Hepatic stellate cell (primary cell): ENCODE measurements at regions not wholly inside any gene's neighbourhood (a gene's known extent, or its start where the extent isn't known, plus 50 kb on each side); places are given as distances from the start of the nearest gene placed in this dataset.

Source experiments
- DNase-seq: peaks from one replicate; pipeline ENCODE4 v3.0.0; 2011; ENCODE audit warnings: low spot score

DNA sequence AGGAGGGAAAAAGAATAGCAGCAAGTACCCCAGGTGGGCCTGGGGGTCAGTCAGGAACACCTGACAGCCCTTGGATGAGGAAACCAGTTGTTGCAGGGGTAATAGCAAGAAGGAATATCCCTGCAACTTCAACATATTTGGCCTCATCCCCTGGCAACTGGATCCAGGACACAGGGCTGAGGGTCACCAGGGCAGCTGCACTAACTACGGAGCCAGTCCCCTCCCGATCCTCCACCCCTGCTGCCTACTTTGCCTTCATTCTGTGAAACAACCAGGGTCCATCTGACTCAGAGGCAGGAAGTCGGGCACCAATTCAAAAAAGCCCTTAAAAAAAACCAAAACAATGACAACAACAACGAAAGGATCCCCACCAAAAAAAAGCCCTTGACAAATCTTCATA is 52.9 kb downstream of the FRMPD3 start:
- DNase-seq: no peak

DNA sequence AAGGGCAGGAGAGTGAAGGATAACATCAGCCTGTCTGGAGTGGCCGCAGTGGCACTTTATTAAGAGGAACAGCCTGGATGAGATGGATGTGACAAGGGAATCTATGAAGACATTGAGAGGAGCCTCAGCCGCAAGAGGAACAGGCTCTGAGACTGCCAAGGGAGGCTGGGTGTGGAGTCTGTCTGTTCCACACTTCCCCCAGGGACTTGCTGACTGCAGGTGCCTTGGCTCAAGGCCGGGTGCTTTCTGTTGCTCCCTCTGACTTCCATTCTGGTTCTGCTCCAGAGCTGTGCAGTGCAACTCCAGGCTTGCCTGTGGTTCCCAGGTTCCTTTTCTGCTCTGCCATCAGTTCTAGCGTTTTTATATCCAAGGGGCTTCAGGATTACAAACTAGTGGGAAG is 54.6 kb downstream of the FRMPD3 start:
- DNase-seq: no peak

- no peak for DNase-seq
These were observed 55.8 kb downstream of the FRMPD3 start for GRCh38 chrX:107505223-107505622.

DNA sequence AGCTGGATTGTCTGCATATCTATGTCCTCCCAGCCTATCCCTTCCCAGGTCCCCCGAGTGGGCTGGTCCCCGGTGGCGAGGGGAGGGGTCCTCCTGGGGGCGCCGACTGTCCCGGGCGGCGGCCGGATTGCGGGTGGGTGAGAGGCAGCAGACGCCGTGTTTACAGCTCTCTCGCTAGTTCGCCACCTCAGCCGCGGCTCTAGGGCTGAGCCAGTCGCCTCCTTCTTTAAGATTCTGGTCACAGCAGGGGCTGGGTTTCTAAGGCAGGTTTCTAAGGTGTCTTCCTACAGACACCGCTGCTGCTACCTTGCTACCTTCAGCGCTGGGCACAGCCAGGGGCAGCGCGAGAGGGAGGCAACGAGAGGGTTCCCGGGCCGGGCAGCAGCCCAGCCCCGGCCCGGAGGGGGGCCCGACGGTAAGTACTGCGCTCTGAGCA is 57.2 kb downstream of the FRMPD3 start:
- no peak for DNase-seq

GRCh38 chrX:107507093-107507743 is 57.8 kb downstream of the FRMPD3 start:
- DNase-seq: no peak

GRCh38 chrX:107507744-107508117 is 58.3 kb downstream of the FRMPD3 start:
- no peak for DNase-seq

DNA sequence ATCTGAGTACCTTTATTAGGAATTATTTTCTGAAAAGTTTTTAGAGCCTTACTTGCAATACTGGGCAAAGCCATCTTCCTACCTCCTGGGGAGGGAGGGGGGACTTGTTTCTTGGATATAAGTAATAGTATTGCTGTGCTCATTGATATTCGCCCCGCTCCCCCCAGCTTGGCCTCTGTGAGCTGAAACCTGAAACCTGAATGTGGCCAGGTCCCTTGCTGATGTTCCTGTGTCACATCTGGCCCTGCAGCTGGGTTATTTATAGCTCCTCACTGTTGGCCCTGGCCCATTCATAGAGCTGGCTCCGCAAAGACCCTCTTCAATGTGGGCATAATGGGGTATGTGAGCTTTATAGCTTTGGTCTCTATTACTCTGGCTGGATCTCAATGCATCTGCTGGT is 59.5 kb downstream of the FRMPD3 start:
- DNase-seq: no peak

- DNase-seq: no peak
These were observed 65.5 kb downstream of the FRMPD3 start for GRCh38 chrX:107514944-107515343.

GRCh38 chrX:107521877-107522586 is 72.6 kb downstream of the FRMPD3 start:
- no peak for DNase-seq

DNA sequence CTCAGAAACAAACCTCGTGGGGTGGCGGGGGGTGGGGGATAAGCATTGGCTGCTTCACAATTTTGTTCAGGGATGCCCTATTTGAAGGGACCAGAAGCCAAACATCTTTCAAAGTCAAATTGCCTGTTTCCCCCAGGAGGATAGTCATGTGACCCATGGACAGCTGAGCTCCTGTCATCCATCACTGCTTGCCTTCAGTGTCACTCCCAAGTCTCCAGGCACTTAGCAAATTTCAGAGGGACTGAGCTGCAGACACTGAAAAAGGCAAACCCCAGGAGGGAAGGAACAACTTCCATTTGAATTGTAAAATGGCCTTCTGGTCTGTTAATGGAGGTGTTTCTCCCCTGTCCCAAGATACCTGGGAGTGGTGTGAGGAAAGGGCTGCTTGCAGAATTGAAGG is 73.4 kb downstream of the FRMPD3 start:
- no peak for DNase-seq

DNA sequence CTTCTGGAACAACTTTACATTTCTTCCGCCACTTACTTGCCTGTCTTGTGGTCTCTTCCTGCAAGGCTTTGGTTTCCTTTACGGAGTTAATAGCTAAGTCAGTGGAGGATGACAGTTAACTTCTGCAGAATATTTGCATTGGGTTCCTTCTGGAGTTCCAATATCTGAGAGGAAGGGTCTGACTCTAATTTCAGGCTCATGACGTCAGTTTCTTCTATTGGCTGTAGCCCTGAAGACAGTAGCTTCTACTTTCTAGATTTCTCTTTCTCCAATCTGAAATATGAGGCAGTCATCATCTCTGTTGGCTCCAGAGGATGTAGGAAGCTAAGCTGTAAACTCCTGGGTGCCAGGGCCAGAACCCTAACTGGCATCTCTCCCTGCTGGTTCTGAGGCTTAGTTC is 76.7 kb downstream of the FRMPD3 start:
- DNase-seq: no peak

DNA sequence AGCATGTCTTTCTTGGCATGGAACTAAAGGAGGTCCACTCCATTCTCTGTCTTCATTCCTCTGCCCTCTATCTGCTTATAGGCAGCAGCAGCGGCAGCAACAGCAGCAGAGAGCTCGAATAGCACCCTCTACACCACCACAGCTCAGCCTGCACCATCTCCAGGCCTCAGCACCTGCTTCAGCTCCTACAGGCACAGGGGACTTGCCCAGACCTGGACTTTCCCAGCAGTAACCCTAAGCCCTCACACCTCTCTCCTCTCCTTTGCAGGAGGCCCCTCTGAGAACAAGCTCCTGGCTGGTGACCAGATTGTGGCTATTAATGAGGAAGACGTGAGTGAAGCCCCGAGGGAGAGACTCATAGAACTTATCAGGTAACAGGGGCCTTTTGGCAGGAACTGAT is 80.7 kb downstream of the FRMPD3 start:
- DNase-seq: no peak

DNA sequence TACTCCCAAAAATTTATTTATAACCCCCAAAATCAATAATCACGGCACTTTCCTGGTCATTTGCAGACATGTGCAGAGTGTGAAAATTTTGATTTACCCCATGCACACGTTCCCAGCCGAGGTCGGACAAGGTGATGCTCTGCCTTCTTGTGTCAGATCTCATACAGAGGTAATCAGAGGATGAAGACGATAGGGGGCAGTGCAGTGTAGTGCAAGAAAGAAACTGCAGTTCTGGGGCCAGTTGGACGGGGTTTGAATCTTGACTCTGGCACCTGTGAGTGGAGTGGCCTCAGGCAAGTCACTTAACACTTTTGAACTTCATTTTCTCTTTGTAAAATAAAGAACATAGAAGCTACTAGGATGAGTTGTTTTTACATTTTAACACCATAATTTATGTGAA is 88.4 kb downstream of the FRMPD3 start:
- no peak for DNase-seq

DNA sequence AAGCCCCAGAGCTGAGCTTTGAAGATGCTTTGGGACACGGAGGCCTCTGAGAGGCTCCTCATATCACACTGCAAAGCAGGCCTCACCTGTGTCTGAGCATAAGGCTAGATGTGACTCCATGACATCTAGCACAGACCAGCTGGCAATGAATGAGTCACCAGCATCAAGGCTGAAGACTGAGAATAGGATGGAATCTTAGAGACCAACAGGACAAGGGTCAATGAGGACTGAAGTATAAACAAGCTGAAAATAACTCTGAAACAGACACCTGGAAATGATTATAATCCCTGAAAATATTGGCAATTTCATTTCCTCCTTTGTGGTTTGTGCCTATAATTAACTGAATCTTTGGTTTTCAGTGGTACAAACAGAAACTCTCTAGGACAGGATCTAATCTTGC is 87.1 kb upstream of the PRPS1 start:
- DNase-seq: no peak

GRCh38 chrX:107542040-107542439 is 86.3 kb upstream of the PRPS1 start:
- no peak for DNase-seq

- no peak for DNase-seq
These were observed 85.8 kb upstream of the PRPS1 start for GRCh38 chrX:107542500-107542899.

DNA sequence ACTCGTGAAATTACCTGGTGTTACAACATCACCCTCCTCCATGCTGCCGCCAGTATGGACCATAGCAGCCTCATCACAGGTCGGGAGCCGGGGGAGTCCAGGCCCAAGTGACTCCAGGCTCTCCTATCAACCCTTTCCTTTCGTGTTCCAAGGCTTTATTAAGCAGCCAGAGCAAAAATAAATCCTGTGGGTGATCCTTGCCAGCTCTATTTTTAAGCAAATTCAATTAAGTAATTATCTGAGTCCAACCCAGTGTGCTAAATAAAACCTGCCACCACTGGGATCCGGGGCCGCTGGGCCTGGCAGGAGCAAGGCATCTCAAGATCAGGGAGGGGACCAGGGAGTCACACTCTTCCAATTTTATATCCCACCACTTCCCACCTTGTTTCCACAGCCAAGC is 80.7 kb upstream of the PRPS1 start:
- no peak for DNase-seq

- DNase-seq: no peak
These were observed 79.5 kb upstream of the PRPS1 start for GRCh38 chrX:107548775-107549174.

GRCh38 chrX:107549504-107549903 is 78.8 kb upstream of the PRPS1 start:
- no peak for DNase-seq

GRCh38 chrX:107551546-107551945 is 76.8 kb upstream of the PRPS1 start:
- no peak for DNase-seq

DNA sequence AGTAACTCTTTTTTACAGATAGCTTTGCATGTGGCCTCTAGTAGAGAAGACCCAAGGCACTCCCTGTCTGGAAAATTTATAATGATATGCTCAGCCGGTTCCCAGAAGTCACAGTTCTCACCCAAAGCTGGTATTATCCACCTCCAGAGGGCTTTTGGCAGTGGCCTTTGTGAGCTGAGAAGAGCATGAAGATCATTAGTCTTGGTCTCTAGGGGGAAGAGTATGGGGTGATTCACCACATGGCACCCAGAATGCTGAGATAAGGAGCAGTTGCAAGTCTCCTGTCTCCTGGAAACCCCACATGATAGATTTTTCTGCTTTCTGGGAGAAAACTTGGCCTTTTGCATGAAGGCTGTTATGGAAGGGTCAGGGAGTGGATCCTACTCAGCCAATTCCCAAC is 75.4 kb upstream of the PRPS1 start:
- DNase-seq: no peak

DNA sequence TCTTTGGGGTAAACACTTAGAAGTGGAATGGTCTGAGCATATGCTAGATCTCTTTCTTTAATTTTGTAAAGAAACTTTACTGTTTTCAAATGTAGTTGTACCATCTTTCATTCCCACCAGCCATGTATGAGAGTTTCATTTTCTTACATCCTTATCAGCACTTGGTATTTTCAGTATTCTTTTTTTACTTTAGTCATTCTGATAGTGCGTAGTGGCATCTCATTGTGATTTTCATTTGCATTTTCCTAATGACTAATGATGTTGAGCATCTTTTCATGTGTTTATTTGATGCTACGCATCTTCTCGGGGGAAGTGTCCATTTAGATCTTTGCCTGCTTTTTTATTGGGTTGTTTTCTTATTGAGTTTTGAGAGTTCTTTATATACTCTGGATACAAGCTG is 71.3 kb upstream of the PRPS1 start:
- DNase-seq: no peak

DNA sequence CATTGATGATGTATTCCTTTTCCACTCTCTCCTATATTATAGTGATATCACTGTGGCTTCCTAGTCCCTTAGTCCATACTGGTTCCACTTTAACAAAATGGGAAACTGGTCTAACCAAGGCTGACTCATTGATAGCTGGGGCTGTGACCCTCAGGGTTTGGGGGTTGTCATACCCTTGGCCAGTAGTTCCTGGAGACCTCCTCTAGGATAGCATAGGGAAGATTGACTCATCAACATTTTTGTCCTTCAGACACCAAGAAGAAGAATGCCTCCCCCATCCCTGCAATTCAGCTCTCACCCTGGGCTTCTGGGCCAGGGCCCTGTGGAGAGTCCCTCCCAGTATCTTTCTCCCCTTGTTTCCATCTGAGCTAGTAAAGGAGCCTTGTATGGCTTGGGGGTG is 68.8 kb upstream of the PRPS1 start:
- no peak for DNase-seq

GRCh38 chrX:107560041-107560440 is 68.3 kb upstream of the PRPS1 start:
- DNase-seq: no peak
